SJSA1 (cell line): ENCODE measurements at regions not wholly inside any gene's neighbourhood (a gene's known extent, or its start where the extent isn't known, plus 50 kb on each side); places are given as distances from the start of the nearest gene placed in this dataset.
"Not testable (repeated sequence)": the region's sequence is repeated elsewhere in the genome, so short reads cannot be mapped to it uniquely, and the experiment has no call there.

Experiments used
- DNase-seq, 2 experiments: peaks; one replicate each; pipeline ENCODE4 v3.0.0-alpha.2; 2015 to 2020; ENCODE audit warnings: low spot score in 2 of 2, low read depth in 1 of 2
- H3K27ac ChIP-seq: fragments of 250-450 bp; sonication (Bioruptor Pico); 2 replicates; pipeline ENCODE4 v1.5.1; 2020; ENCODE audit warnings: mild to moderate bottlenecking, moderate library complexity
- H3K27me3 ChIP-seq: fragments of 250-450 bp; sonication (Bioruptor Pico); replicated peaks from 2 replicates; pipeline ENCODE4 v1.5.1; 2020; ENCODE audit warnings: mild to moderate bottlenecking, moderate library complexity
- H3K36me3 ChIP-seq: fragments of 250-450 bp; sonication (Bioruptor Pico); 2 replicates; pipeline ENCODE4 v1.5.1; 2020; ENCODE audit warnings: mild to moderate bottlenecking
- H3K4me1 ChIP-seq: fragments of 250-450 bp; sonication (Bioruptor Pico); replicated peaks from 2 replicates; pipeline ENCODE4 v1.6.1; 2021; ENCODE audit warnings: mild to moderate bottlenecking
- H3K4me3 ChIP-seq: fragments of 250-450 bp; sonication (Bioruptor Pico); 2 replicates; pipeline ENCODE4 v1.5.1; 2020; ENCODE audit warnings: mild to moderate bottlenecking
- H3K9me3 ChIP-seq: fragments of 250-450 bp; sonication (Bioruptor Pico); replicated peaks from 2 replicates; pipeline ENCODE4 v1.5.1; 2020; ENCODE audit warnings: mild to moderate bottlenecking

DNA sequence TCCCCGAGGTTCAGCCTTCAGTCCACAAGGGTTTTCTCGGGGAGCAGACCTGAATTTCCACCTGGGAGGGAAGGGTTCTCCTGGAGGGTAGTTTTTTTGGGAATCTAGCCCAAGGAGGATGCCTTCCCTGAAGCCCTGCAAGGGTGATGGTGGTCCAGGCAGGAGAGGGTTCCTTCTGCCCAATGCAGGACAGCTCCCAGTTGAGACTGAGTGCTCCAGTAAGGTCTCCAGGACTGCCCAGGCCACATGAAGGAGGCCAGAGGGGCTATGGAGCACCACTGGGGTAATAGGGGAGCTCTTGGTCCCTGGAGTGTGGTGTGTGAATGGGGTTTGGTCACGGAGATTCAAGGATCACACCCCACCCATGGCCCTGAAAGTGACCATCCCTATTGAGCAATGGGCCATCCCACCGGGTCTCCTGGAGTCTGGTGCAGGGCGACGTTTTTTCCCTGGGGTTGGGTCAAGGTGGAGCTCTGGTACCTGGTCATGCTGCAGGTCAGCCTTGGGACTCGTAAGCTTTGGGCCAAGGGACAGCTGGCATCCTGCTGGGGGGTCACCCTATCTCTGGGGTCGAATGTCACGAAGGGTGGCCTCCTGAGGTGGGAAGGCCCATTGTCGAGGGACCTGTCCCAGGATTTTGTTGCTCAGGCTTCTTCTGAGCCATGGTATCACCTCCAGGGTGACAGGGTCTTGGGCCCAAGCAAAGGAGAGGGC is 196.5 kb downstream of the UBE3A start:
- no peak overlapping the region for H3K27ac ChIP-seq
- no peaks in the 10 kb centered on the region for H3K36me3 ChIP-seq
- H3K9me3 ChIP-seq: peaks cover 3% of the 10 kb centered on the region
- H3K4me3 ChIP-seq: no peak overlapping the region
- peak in 1 of 2 experiments; percentile 29 for DNase-seq
- no peaks in the 10 kb centered on the region for H3K4me1 ChIP-seq
- H3K27me3 ChIP-seq: no peaks in the 10 kb centered on the region

GRCh38 chr15:25242957-25243799 is 195.6 kb downstream of the UBE3A start:
- Histone ChIP-seq H3K36me3 (no peaks in the 10 kb centered on the region), H3K9me3 (peaks cover 3% of the 10 kb centered on the region), H3K4me3 (no peak overlapping the region), H3K27ac (no peak overlapping the region), H3K27me3 (no peaks in the 10 kb centered on the region), H3K4me1 (no peaks in the 10 kb centered on the region)
- DNase-seq: peak in 1 of 2 experiments; percentile 35

GRCh38 chr15:25243800-25244097 is 195.1 kb downstream of the UBE3A start:
- H3K27ac ChIP-seq: no peak overlapping the region
- no peaks in the 10 kb centered on the region for H3K27me3 ChIP-seq
- no peaks in the 10 kb centered on the region for H3K4me1 ChIP-seq
- no peak overlapping the region for H3K4me3 ChIP-seq
- H3K36me3 ChIP-seq: no peaks in the 10 kb centered on the region
- H3K9me3 ChIP-seq: peaks cover 3% of the 10 kb centered on the region; the same call in 1 of the 2 replicates
- peak in 1 of 2 experiments; percentile 23 for DNase-seq

DNA sequence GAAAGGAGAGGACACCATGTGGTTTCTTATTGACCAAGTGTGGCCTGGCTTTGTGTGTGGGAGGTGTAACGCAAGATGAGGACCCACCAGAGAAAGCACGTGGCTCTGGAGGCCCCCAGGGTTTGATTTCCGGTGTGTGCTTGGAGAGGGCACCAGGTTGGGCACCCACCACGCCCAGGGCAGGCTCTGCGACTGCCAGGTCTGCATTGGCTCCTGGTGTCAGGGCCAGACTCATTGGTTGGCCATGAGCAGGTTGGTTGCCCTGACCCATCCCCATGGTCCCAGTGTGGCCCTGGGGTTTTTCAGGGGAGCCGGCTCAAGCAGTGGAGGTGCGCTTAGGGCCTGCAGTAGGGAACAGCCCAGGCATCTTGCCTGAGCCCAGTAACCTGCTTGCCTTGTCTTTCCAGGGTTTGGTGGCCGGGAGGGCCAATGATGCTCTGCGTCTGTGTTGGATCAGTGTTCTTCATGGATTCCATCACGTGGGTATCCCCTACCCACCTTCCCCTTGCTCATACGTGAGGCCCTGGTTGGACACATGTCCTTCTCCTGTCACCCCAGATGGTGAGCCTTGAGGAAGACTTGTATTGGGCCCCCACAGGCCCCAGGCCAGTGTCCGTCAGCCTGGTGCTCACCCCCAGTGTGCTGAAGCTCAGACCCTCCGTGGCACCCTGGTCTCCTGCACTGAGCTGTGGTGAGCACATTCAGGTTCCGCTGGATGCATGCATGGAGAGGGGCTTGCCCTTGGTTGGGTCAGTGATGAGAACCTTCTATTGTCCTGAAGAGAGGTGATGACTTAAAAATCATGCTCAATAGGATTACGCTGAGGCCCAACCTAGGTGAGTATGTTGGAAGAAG is 193.9 kb downstream of the UBE3A start:
- peak in 1 of 2 experiments; percentile 32 for DNase-seq
- H3K27ac ChIP-seq: no peak overlapping the region
- H3K36me3 ChIP-seq: no peaks in the 10 kb centered on the region
- H3K4me3 ChIP-seq: no peak overlapping the region
- H3K9me3 ChIP-seq: peaks cover 3% of the 10 kb centered on the region; the same call in 1 of the 2 replicates
- H3K4me1 ChIP-seq: no peaks in the 10 kb centered on the region
- H3K27me3 ChIP-seq: no peaks in the 10 kb centered on the region

DNA sequence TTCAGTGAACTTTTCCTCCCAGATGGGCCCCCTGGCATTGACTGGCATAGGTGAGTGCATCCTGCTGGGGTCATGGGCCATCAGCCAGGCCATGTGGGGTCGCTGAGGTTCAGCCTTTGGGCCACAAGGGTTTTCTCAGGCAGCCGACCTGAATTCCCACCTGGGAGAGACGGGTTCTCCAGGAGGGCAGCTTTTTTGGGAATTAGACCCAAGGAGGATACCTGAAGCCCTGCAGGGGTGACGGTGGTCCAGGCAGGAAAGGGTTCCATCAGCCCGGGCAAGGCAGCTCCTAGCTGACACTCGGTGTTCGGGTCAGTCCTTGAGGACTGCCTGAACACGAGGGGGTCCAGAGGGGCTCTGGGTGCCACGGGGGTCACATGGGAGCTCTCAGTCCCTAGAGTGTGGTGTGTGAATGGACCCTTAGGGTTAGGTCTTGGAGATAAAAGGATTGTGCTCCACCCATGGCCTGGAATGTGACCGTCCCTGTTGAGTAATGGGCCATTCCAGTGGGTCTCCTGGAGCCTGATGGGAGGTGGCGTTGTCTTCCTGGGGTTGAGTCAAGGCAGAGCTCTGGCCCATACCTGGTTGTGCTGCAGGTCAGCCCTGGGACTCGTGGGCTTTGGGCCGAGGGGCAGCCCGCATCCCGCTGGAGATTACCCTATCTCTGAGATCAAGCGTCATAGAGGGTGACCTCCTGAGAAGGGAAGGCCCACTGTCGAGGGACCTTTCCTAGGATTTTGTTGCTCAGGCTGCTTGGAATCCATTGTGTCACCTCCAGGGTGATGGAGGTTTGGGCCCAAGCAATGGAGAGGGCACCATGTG is 192.8 kb downstream of the UBE3A start:
- H3K36me3 ChIP-seq: no peaks in the 10 kb centered on the region
- H3K27me3 ChIP-seq: no peaks in the 10 kb centered on the region
- H3K9me3 ChIP-seq: peaks cover 3% of the 10 kb centered on the region; the same call in 1 of the 2 replicates
- H3K4me1 ChIP-seq: no peaks in the 10 kb centered on the region
- DNase-seq: peak in 1 of 2 experiments; percentile 30
- H3K27ac ChIP-seq: no peak overlapping the region
- H3K4me3 ChIP-seq: no peak overlapping the region

- Histone ChIP-seq H3K27me3 (no peaks in the 10 kb centered on the region), H3K27ac (no peak overlapping the region), H3K36me3 (no peaks in the 10 kb centered on the region), H3K4me1 (no peaks in the 10 kb centered on the region), H3K9me3 (0 out of 2 replicates have a peak, but pooled peaks cover 3% of the 10 kb centered on the region), H3K4me3 (no peak overlapping the region)
- no peak for DNase-seq
Measured at GRCh38 chr15:25246641-25247406, 192.0 kb downstream of the UBE3A start.

DNA sequence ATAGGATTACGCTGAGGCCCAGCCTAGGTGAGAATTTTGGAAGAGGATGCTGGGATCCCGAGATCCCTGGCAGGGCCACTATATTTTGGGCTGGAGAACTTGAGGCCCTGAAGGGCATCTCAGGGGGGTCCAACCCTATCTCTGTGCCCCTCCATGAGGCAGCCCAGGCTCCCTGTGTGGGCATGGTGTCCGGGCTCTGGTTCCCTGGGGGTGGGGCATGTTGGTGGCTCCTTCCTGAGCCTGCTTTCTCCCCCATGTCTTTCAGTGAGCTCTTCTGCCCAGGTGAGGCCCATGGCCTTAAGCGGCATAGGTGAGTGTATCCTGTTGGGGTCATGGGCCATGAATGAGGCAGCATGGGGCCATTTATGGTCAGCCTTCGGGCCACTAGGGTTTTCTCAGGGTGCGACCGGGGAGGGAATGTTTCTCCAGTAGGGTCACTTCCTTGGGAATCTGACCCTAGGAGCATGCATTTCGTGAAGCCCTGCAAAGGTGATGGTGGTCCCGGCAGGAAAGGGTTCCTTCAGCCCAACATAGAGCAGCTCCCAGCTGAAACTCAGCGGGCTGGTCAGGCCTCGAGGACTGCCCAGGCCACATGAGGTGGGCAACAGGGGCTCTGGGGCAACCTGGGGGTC is 191.3 kb downstream of the UBE3A start:
- Histone ChIP-seq H3K36me3 (no peaks in the 10 kb centered on the region), H3K27ac (no peak overlapping the region), H3K4me3 (no peak overlapping the region), H3K4me1 (no peaks in the 10 kb centered on the region), H3K9me3 (0 out of 2 replicates have a peak, but pooled peaks cover 3% of the 10 kb centered on the region), H3K27me3 (no peaks in the 10 kb centered on the region)
- no peak for DNase-seq

DNA sequence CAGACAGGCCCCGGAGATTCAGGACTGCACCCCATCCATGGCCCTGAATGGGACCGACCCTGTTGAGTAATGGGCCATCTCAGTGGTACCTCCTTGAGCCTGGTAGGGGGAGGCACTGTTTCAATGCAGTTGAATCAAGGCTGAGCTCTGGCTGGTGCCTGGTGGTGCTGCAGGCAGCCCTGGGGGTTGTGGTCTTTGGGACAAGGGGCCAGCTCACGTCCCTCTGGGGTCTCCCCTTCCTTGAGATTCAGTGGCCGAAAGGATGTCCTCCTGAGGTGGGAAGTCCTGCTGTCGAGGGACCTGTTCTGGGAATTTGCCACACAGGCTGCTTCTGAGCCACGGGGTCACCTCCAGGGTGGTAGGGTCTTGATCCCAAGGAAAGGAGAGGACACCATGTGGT is 190.7 kb downstream of the UBE3A start:
- not testable (repeated sequence) for H3K4me1 ChIP-seq, H3K27me3 ChIP-seq, H3K4me3 ChIP-seq, DNase-seq, H3K36me3 ChIP-seq, H3K9me3 ChIP-seq, H3K27ac ChIP-seq

DNA sequence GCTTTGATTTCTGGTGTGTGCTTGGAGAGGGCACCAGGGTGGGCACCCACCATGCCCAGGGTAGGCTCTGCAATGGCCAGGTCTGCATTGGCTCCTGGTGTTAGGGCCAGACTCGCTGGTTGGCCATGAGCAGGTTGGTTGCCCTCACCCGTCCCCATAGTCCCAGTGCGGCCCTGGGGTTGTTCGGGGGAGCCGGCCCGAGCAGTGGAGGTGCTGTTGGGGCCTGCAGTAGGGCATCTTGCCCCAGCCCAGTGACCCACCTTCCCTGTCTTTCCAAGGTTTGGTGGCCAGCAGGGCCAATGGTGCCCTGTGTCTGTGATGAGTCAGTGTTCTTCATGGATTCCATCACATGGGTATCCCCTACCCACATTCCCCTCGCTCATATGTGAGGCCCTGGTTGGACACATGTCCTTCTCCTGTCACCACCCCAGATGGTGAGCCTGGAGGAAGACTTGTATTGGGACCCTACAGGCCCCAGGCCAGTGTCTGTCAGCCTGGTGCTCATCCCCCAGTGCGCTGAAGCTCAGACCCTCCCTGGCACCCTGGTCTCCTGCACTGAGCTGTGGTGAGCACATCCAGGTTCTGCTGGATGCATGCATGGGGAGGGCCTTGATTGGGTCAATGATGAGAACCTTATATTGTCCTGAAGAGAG is 190.1 kb downstream of the UBE3A start:
- H3K9me3 ChIP-seq: no peaks in the 10 kb centered on the region
- no peaks in the 10 kb centered on the region for H3K27me3 ChIP-seq
- H3K4me3 ChIP-seq: no peak overlapping the region
- DNase-seq: no peak
- no peaks in the 10 kb centered on the region for H3K36me3 ChIP-seq
- H3K27ac ChIP-seq: no peak overlapping the region
- no peaks in the 10 kb centered on the region for H3K4me1 ChIP-seq

DNA sequence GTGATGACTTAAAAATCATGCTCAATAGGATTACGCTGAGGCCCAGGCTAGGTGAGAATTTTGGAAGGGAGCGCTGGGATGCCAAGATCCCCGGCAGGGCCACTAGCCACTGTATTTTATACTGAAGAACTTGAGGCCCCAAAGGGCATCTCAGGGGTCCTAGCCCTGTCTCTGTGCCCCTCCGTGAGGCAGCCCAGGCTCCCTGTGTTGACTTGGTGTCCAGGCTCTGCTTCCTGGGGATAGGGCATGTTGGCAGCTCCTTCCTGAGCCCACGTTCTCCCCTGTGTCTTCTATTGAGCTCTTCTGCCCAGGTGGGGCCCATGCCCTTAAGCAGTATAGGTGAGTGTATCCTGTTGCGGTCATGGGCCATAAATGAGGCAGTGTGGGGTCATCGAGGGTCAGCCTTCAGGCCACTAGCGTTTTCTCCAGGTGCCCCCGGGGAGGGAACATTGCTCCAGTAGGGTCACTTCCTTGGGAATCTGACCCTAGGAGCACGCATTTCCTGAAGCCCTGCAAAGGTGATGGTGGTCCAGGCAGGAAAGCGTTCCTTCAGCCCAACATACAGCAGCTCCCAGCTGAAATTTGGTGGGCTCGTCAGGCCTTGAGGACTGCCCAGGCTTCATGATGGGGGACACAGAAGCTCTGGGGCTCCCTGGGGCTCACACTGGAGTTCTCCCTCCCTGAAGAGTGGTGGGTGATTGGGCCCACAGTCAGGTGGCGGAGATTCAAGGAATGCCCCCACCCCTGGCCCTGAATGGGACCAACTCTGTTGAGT is 189.4 kb downstream of the UBE3A start:
- no peaks in the 10 kb centered on the region for H3K27me3 ChIP-seq
- no peak overlapping the region for H3K27ac ChIP-seq
- H3K4me3 ChIP-seq: no peak overlapping the region
- no peak for DNase-seq
- no peaks in the 10 kb centered on the region for H3K36me3 ChIP-seq
- no peaks in the 10 kb centered on the region for H3K9me3 ChIP-seq
- no peaks in the 10 kb centered on the region for H3K4me1 ChIP-seq

GRCh38 chr15:25250011-25250596 is 188.7 kb downstream of the UBE3A start:
- Histone ChIP-seq H3K4me1 (no peaks in the 10 kb centered on the region), H3K27ac (no peak overlapping the region), H3K27me3 (no peaks in the 10 kb centered on the region), H3K4me3 (no peak overlapping the region), H3K9me3 (no peaks in the 10 kb centered on the region), H3K36me3 (no peaks in the 10 kb centered on the region)
- no peak for DNase-seq
